Stimulated activated naive CD8-positive, alpha-beta T cell treated with anti-CD3 and anti-CD28 coated beads, Interleukin-15, Interleukin-2, amounts not matched to agents 100 ng/mL and 50 ng/mL, for 24 hours (primary cell): ENCODE measurements at regions not wholly inside any gene's neighbourhood (a gene's known extent, or its start where the extent isn't known, plus 50 kb on each side); places are given as distances from the start of the nearest gene placed in this dataset.

ENCODE experiments used
- H3K27ac Mint-ChIP-seq: one replicate; pipeline ENCODE4 v1.8.0; 2021; ENCODE audit warnings: mild to moderate bottlenecking, mixed read lengths
- H3K27me3 Mint-ChIP-seq: one replicate; pipeline ENCODE4 v1.8.0; 2021; ENCODE audit warnings: mixed read lengths
- H3K36me3 Mint-ChIP-seq: one replicate; pipeline ENCODE4 v1.8.0; 2021; ENCODE audit warnings: low read depth, mixed read lengths
- H3K4me1 Mint-ChIP-seq: one replicate; pipeline ENCODE4 v1.8.0; 2021; ENCODE audit warnings: low read depth, mixed read lengths
- H3K4me3 Mint-ChIP-seq: one replicate; pipeline ENCODE4 v1.8.0; 2021; ENCODE audit warnings: mild to moderate bottlenecking, mixed read lengths
- H3K9me3 Mint-ChIP-seq: one replicate; pipeline ENCODE4 v1.8.0; 2021; ENCODE audit warnings: mixed read lengths

GRCh38 chr20:56793916-56794315, 164.8 kb downstream of the TFAP2C start:
- Mint-ChIP-seq H3K36me3 (no peaks in the 10 kb centered on the region), H3K27me3 (peaks cover 11% of the 10 kb centered on the region)

GRCh38 chr20:56795492-56795891, 166.4 kb downstream of the TFAP2C start:
- Mint-ChIP-seq H3K27ac (no peak overlapping the region), H3K36me3 (no peaks in the 10 kb centered on the region), H3K4me3 (no peak overlapping the region), H3K9me3 (peaks cover 9% of the 10 kb centered on the region), H3K4me1 (no peaks in the 10 kb centered on the region), H3K27me3 (peaks cover 11% of the 10 kb centered on the region)

More at GRCh38 chr20:56793916-56794315, 164.8 kb downstream of the TFAP2C start:
- peaks cover 7% of the 10 kb centered on the region for H3K9me3 Mint-ChIP-seq
- no peaks in the 10 kb centered on the region for H3K4me1 Mint-ChIP-seq
- no peak overlapping the region for H3K4me3 Mint-ChIP-seq
- H3K27ac Mint-ChIP-seq: no peak overlapping the region

- Mint-ChIP-seq H3K9me3 (peaks cover 9% of the 10 kb centered on the region), H3K27ac (no peak overlapping the region), H3K4me3 (no peak overlapping the region), H3K36me3 (no peaks in the 10 kb centered on the region), H3K27me3 (peaks cover 11% of the 10 kb centered on the region), H3K4me1 (no peaks in the 10 kb centered on the region)
Measured at GRCh38 chr20:56796345-56796744, 167.2 kb downstream of the TFAP2C start.

GRCh38 chr20:56797023-56797422, 167.9 kb downstream of the TFAP2C start:
- Mint-ChIP-seq H3K27ac (no peak overlapping the region), H3K9me3 (peaks cover 9% of the 10 kb centered on the region), H3K27me3 (peaks cover 11% of the 10 kb centered on the region), H3K4me1 (no peaks in the 10 kb centered on the region), H3K4me3 (no peak overlapping the region), H3K36me3 (no peaks in the 10 kb centered on the region)

GRCh38 chr20:56798634-56799033, 169.5 kb downstream of the TFAP2C start:
- peaks cover 9% of the 10 kb centered on the region for H3K9me3 Mint-ChIP-seq
- H3K36me3 Mint-ChIP-seq: no peaks in the 10 kb centered on the region
- no peaks in the 10 kb centered on the region for H3K4me1 Mint-ChIP-seq
- no peak overlapping the region for H3K4me3 Mint-ChIP-seq
- H3K27ac Mint-ChIP-seq: no peak overlapping the region
- peaks cover 16% of the 10 kb centered on the region for H3K27me3 Mint-ChIP-seq

- Mint-ChIP-seq H3K4me3 (no peak overlapping the region), H3K27me3 (peaks cover 12% of the 10 kb centered on the region), H3K36me3 (no peaks in the 10 kb centered on the region), H3K9me3 (peaks cover 9% of the 10 kb centered on the region), H3K4me1 (no peaks in the 10 kb centered on the region), H3K27ac (no peak overlapping the region)
Measured at GRCh38 chr20:56799187-56799586, 170.1 kb downstream of the TFAP2C start.

GRCh38 chr20:56800088-56800487, 171.0 kb downstream of the TFAP2C start:
- Mint-ChIP-seq H3K4me1 (no peaks in the 10 kb centered on the region), H3K27ac (no peak overlapping the region), H3K36me3 (no peaks in the 10 kb centered on the region), H3K4me3 (no peak overlapping the region), H3K27me3 (peaks cover 10% of the 10 kb centered on the region), H3K9me3 (peaks cover 9% of the 10 kb centered on the region)

GRCh38 chr20:56801971-56802755, 173.1 kb downstream of the TFAP2C start:
- H3K4me3 Mint-ChIP-seq: no peak overlapping the region
- H3K36me3 Mint-ChIP-seq: no peaks in the 10 kb centered on the region
- H3K27me3 Mint-ChIP-seq: peaks cover 13% of the 10 kb centered on the region
- no peaks in the 10 kb centered on the region for H3K4me1 Mint-ChIP-seq
- no peak overlapping the region for H3K27ac Mint-ChIP-seq
- H3K9me3 Mint-ChIP-seq: peaks cover 9% of the 10 kb centered on the region

GRCh38 chr20:56802805-56803204, 173.7 kb downstream of the TFAP2C start:
- Mint-ChIP-seq H3K36me3 (no peaks in the 10 kb centered on the region), H3K4me3 (no peak overlapping the region), H3K9me3 (peaks cover 9% of the 10 kb centered on the region), H3K27ac (no peak overlapping the region), H3K4me1 (no peaks in the 10 kb centered on the region), H3K27me3 (peaks cover 17% of the 10 kb centered on the region)

GRCh38 chr20:56805313-56805712, 176.2 kb downstream of the TFAP2C start:
- Mint-ChIP-seq H3K27me3 (peaks cover 23% of the 10 kb centered on the region), H3K4me3 (no peak overlapping the region), H3K9me3 (no peaks in the 10 kb centered on the region), H3K4me1 (no peaks in the 10 kb centered on the region), H3K27ac (no peak overlapping the region), H3K36me3 (no peaks in the 10 kb centered on the region)

- Mint-ChIP-seq H3K36me3 (no peaks in the 10 kb centered on the region), H3K27ac (no peak overlapping the region), H3K4me1 (no peaks in the 10 kb centered on the region), H3K9me3 (no peaks in the 10 kb centered on the region), H3K27me3 (peaks cover 23% of the 10 kb centered on the region), H3K4me3 (no peak overlapping the region)
Measured at GRCh38 chr20:56805966-56806365, 176.9 kb downstream of the TFAP2C start.

- H3K27me3 Mint-ChIP-seq: peaks cover 23% of the 10 kb centered on the region
- H3K36me3 Mint-ChIP-seq: no peaks in the 10 kb centered on the region
- no peaks in the 10 kb centered on the region for H3K9me3 Mint-ChIP-seq
- no peak overlapping the region for H3K27ac Mint-ChIP-seq
- no peak overlapping the region for H3K4me3 Mint-ChIP-seq
- no peaks in the 10 kb centered on the region for H3K4me1 Mint-ChIP-seq
Measured at GRCh38 chr20:56806952-56807517, 177.9 kb downstream of the TFAP2C start.

- Mint-ChIP-seq H3K36me3 (no peaks in the 10 kb centered on the region), H3K4me1 (no peaks in the 10 kb centered on the region), H3K27me3 (peaks cover 18% of the 10 kb centered on the region), H3K4me3 (no peak overlapping the region), H3K9me3 (no peaks in the 10 kb centered on the region), H3K27ac (no peak overlapping the region)
Measured at GRCh38 chr20:56808117-56808725, 179.1 kb downstream of the TFAP2C start.

GRCh38 chr20:56808732-56809131, 179.6 kb downstream of the TFAP2C start:
- H3K9me3 Mint-ChIP-seq: no peaks in the 10 kb centered on the region

GRCh38 chr20:56809668-56810067, 180.6 kb downstream of the TFAP2C start:
- no peaks in the 10 kb centered on the region for H3K4me1 Mint-ChIP-seq
- H3K36me3 Mint-ChIP-seq: no peaks in the 10 kb centered on the region
- H3K27me3 Mint-ChIP-seq: peaks cover 18% of the 10 kb centered on the region
- no peak overlapping the region for H3K27ac Mint-ChIP-seq
- no peak overlapping the region for H3K4me3 Mint-ChIP-seq
- no peaks in the 10 kb centered on the region for H3K9me3 Mint-ChIP-seq

More at GRCh38 chr20:56808732-56809131, 179.6 kb downstream of the TFAP2C start:
- Mint-ChIP-seq H3K27ac (no peak overlapping the region), H3K27me3 (peaks cover 18% of the 10 kb centered on the region), H3K4me3 (no peak overlapping the region), H3K36me3 (no peaks in the 10 kb centered on the region), H3K4me1 (no peaks in the 10 kb centered on the region)
